Common myeloid progenitor, CD34-positive (primary cell): ENCODE measurements at regions not wholly inside any gene's neighbourhood (a gene's known extent, or its start where the extent isn't known, plus 50 kb on each side); places are given as distances from the start of the nearest gene placed in this dataset.
A peak's percentile ranks its signal among the peaks of the same experiment; 100 is the strongest.

Experiments
- CTCF ChIA-PET: fragments of 350-600 bp; sonication (Branson Sonifier 250); formaldehyde crosslinking; loops from one replicate; lab custom pipeline; 2021; ENCODE audit warnings: antibody characterized with exemption; lab: Charles Lee
- POLR2A ChIA-PET: fragments of 350-600 bp; sonication (Branson Sonifier 250); formaldehyde crosslinking; loops from one replicate; lab custom pipeline; 2021; ENCODE audit warnings: antibody characterized with exemption; lab: Charles Lee
- DNase-seq, 3 donors: peaks; one replicate each; pipeline versions ENCODE4 v3.0.0 to v3.0.0-alpha.2; 2013
- H3K27ac ChIP-seq, 2 experiments: 1 replicate in 1 of 2; 2 replicates in 1 of 2; pipeline ENCODE4 v1.7.0; 2013; ENCODE audit warnings: inconsistent platforms in 2 of 2, low read length in 2 of 2, mild to moderate bottlenecking in 2 of 2, low read depth in 1 of 2, moderate library complexity in 1 of 2; ENCODE audit not compliant: severe bottlenecking in 2 of 2, insufficient read depth in 1 of 2, poor library complexity in 1 of 2
- H3K27me3 ChIP-seq, 5 experiments: replicated peaks in 2 of 5; 1 replicate in 3 of 5; 2 replicates in 2 of 5; pipeline versions ENCODE4 v1.6.1 to v1.7.0; 2013; ENCODE audit warnings: low read length in 4 of 5, mild to moderate bottlenecking in 2 of 5, moderate library complexity in 2 of 5, inconsistent platforms in 1 of 5; ENCODE audit not compliant: insufficient read depth in 5 of 5, control insufficient read depth in 4 of 5
- H3K36me3 ChIP-seq, 4 experiments: 1 replicate in 2 of 4; 2 replicates in 2 of 4; pipeline versions ENCODE4 v1.6.1 to v1.7.0; 2013; ENCODE audit warnings: low read length in 3 of 4, control low read depth in 1 of 4, mild to moderate bottlenecking in 1 of 4; ENCODE audit not compliant: control insufficient read depth in 4 of 4, insufficient read depth in 4 of 4
- H3K4me1 ChIP-seq, 4 experiments: 1 replicate in 3 of 4; 2 replicates in 1 of 4; pipeline versions ENCODE4 v1.6.1 to v1.7.1; 2013; ENCODE audit warnings: low read length in 3 of 4, mild to moderate bottlenecking in 3 of 4, control low read depth in 1 of 4, inconsistent platforms in 1 of 4, moderate library complexity in 1 of 4; ENCODE audit not compliant: control insufficient read depth in 4 of 4, insufficient read depth in 4 of 4; ENCODE audit errors: control extremely low read depth in 1 of 4
- H3K4me3 ChIP-seq, 7 experiments: 1 replicate in 4 of 7; 2 replicates in 3 of 7; pipeline versions ENCODE4 v1.5.1 to v1.7.0; 2013; ENCODE audit warnings: mild to moderate bottlenecking in 7 of 7, low read length in 6 of 7, moderate library complexity in 6 of 7, inconsistent platforms in 2 of 7, low read depth in 2 of 7, control low read depth in 1 of 7; ENCODE audit not compliant: insufficient read depth in 4 of 7, control insufficient read depth in 1 of 7; ENCODE audit errors: extremely low read depth in 1 of 7
- H3K9me3 ChIP-seq, 5 experiments: 1 replicate in 4 of 5; 2 replicates in 1 of 5; pipeline versions ENCODE4 v1.6.1 to v1.7.1; 2013; ENCODE audit warnings: low read length in 4 of 5, mild to moderate bottlenecking in 2 of 5, inconsistent platforms in 1 of 5, low read depth in 1 of 5, moderate library complexity in 1 of 5; ENCODE audit not compliant: control insufficient read depth in 4 of 5, insufficient read depth in 2 of 5; ENCODE audit errors: control extremely low read depth in 1 of 5
- whole genome bisulfite sequencing: methylation state at CpG from one replicate; pipeline ENCODE4 v1.1.5; 2013; ENCODE audit not compliant: insufficient coverage; 5-methylcytosine and 5-hydroxymethylcytosine counted together

- Histone ChIP-seq H3K4me1 (no peaks in the 10 kb centered on the region), H3K4me3 (no peak overlapping the region), H3K27ac (no peak overlapping the region), H3K36me3 (no peaks in the 10 kb centered on the region), H3K27me3 (peaks cover 0 to 56% (median 29%) of the 10 kb centered on the region in 5 experiments), H3K9me3 (peaks cover 0 to 4% (median 2%) of the 10 kb centered on the region in 5 experiments)
- DNase-seq: peak in 2 of 3 donors; percentile 15 to 23
- 13% methylated on average over 16 of the region's 18 CpGs for WGBS
- ChIA-PET CTCF (no interaction called here), POLR2A (no interaction called here)
Measured at GRCh38 chr19:5397804-5398692, 57.2 kb upstream of the ZNRF4 start.

GRCh38 chr19:5398693-5399057, 56.5 kb upstream of the ZNRF4 start:
- H3K36me3 ChIP-seq: no peaks in the 10 kb centered on the region
- ChIA-PET CTCF (no interaction called here), POLR2A (no interaction called here)
- H3K4me1 ChIP-seq: no peaks in the 10 kb centered on the region
- H3K4me3 ChIP-seq: no peak overlapping the region
- peaks cover 0 to 50% (median 26%) of the 10 kb centered on the region in 5 experiments for H3K27me3 ChIP-seq
- no peak overlapping the region for H3K27ac ChIP-seq
- 81% methylated on average over 3 of the region's 3 CpGs for WGBS
- peaks cover 0 to 4% (median 2%) of the 10 kb centered on the region in 5 experiments for H3K9me3 ChIP-seq
- no peak for DNase-seq

- WGBS: 8% methylated on average over 12 of the region's 12 CpGs
- Histone ChIP-seq H3K27ac (no peak overlapping the region), H3K27me3 (no peaks in the 10 kb centered on the region), H3K4me3 (no peak overlapping the region), H3K36me3 (no peaks in the 10 kb centered on the region), H3K9me3 (peaks cover 0 to 3% (median 0%) of the 10 kb centered on the region in 5 experiments), H3K4me1 (no peaks in the 10 kb centered on the region)
- CTCF ChIA-PET: no interaction called here
- POLR2A ChIA-PET: no interaction called here
- DNase-seq: peak; percentile 71 to 88 (median 81)
Measured at GRCh38 chr19:5403968-5404640, 51.1 kb upstream of the ZNRF4 start.
